ENCODE measurements at regions not wholly inside any gene's neighbourhood (a gene's known extent, or its start where the extent isn't known, plus 50 kb on each side); places are given as distances from the start of the nearest gene placed in this dataset.

- Histone ChIP-seq H3K79me2 (ENCODE audit: control insufficient read depth, insufficient read depth, low read length) (no peaks in the 10 kb centered on the region), H4K20me1 (ENCODE audit: control insufficient read depth, insufficient read depth) (no peaks in the 10 kb centered on the region), H3K9me3 (replicated peaks; ENCODE audit: control insufficient read depth, insufficient read depth, low read length) (no peaks in the 10 kb centered on the region), H3K4me3 (no peak overlapping the region), H3K27ac (ENCODE audit: control insufficient read depth, insufficient read depth) (no peak overlapping the region), H3K27me3 (replicated peaks in 1 of 2; ENCODE audit: control insufficient read depth in 2 of 2, insufficient read depth in 2 of 2, low read length in 1 of 2) (peaks cover 0 to 1% of the 10 kb centered on the region in 2 experiments; a peak in 2 of 4 replicates), H3K4me1 (ENCODE audit: control insufficient read depth, insufficient read depth, low read length) (peaks cover 8% of the 10 kb centered on the region), H3K9ac (ENCODE audit: control insufficient read depth, insufficient read depth, low read length) (no peak overlapping the region), H3K36me3 (ENCODE audit: control insufficient read depth in 2 of 2, insufficient read depth in 2 of 2, low read length in 1 of 2) (no peaks in the 10 kb centered on the region), H3K4me2 (ENCODE audit: control insufficient read depth, insufficient read depth) (no peak overlapping the region), H2AFZ (ENCODE audit: control insufficient read depth, low read depth, low read length) (no peak overlapping the region)
- DNase-seq (ENCODE audit: low read depth, low spot score) (no peak), FAIRE-seq (no peak), ATAC-seq (no peak)
- no TSS peak for BruUV-seq (replicated peaks)
- ChIA-PET CTCF (no interaction called here), POLR2A (no interaction called here), RAD21 (ENCODE audit: unreplicated experiment) (no interaction called here), SMC1A (ENCODE audit: uncharacterized antibody, unreplicated experiment) (no interaction called here)
- intact Hi-C loops (cut with micrococcal nuclease; ENCODE audit: unreplicated experiment) = no loop called here
- in situ Hi-C loops (cut with MboI) = no loop called here
- TF ChIP-seq JUNB (IDR thresholded peaks at IDR 0.05) = no peak
- TF ChIP-seq HDAC6 (IDR thresholded peaks at IDR 0.05; ENCODE audit: unreplicated experiment) = no peak
- no peak for TF ChIP-seq PRDM15 (CRISPR knock-in tag; IDR thresholded peaks at IDR 0.05)
- TF ChIP-seq WRNIP1 (IDR thresholded peaks at IDR 0.05; ENCODE audit: borderline replicate concordance, low read depth, low read length) = no peak
- no peak for TF ChIP-seq HSF1 (IDR thresholded peaks at IDR 0.05; ENCODE audit: low read depth, low read length)
- TF ChIP-seq NBN (IDR thresholded peaks at IDR 0.05) = no peak
- TF ChIP-seq JUND (IDR thresholded peaks at IDR 0.05; ENCODE audit: low read depth, low read length) = no peak
- no peak for TF ChIP-seq ZBTB33 (IDR thresholded peaks at IDR 0.05)
- TF ChIP-seq, protein P1, sequence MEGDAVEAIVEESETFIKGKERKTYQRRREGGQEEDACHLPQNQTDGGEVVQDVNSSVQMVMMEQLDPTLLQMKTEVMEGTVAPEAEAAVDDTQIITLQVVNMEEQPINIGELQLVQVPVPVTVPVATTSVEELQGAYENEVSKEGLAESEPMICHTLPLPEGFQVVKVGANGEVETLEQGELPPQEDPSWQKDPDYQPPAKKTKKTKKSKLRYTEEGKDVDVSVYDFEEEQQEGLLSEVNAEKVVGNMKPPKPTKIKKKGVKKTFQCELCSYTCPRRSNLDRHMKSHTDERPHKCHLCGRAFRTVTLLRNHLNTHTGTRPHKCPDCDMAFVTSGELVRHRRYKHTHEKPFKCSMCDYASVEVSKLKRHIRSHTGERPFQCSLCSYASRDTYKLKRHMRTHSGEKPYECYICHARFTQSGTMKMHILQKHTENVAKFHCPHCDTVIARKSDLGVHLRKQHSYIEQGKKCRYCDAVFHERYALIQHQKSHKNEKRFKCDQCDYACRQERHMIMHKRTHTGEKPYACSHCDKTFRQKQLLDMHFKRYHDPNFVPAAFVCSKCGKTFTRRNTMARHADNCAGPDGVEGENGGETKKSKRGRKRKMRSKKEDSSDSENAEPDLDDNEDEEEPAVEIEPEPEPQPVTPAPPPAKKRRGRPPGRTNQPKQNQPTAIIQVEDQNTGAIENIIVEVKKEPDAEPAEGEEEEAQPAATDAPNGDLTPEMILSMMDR (IDR thresholded peaks at IDR 0.05 in 2 of 3, conservative IDR thresholded peaks at IDR 0.05 in 1 of 3; ENCODE audit: control insufficient read depth in 2 of 3, extremely low read depth in 1 of 3, insufficient read depth in 1 of 3, low read depth in 3 of 3, low read length in 3 of 3) = no peak
- no peak for TF ChIP-seq SMARCA5 (IDR thresholded peaks at IDR 0.05)
- no peak for TF ChIP-seq TARDBP (IDR thresholded peaks at IDR 0.05; ENCODE audit: borderline replicate concordance)
- no peak for TF ChIP-seq RAD21 (IDR thresholded peaks at IDR 0.05; ENCODE audit: insufficient read depth, low read depth, low read length)
- no peak for TF ChIP-seq SMC3 (IDR thresholded peaks at IDR 0.05; ENCODE audit: borderline replicate concordance, low read length)
- no peak for TF ChIP-seq NFYB (IDR thresholded peaks at IDR 0.05; ENCODE audit: insufficient read depth, low read depth, low read length)
Measured at GRCh38 chr15:70538278-70538677, 225.1 kb downstream of the UACA start.
